Natural killer cell (primary cell): ENCODE measurements at regions not wholly inside any gene's neighbourhood (a gene's known extent, or its start where the extent isn't known, plus 50 kb on each side); places are given as distances from the start of the nearest gene placed in this dataset.
"Not testable (repeated sequence)": the region's sequence is repeated elsewhere in the genome, so short reads cannot be mapped to it uniquely, and the experiment has no call there.

Experiments
- ATAC-seq, 3 donors: fragments of 150-1000 bp in 2 of 3; fragments of 200-7000 bp in 1 of 3; cut with Tn5 transposase; 1 replicate in 1 of 3; 2 replicates in 2 of 3; pipeline ENCODE4 v1.10.0; 2021; ENCODE audit warnings: mild to moderate bottlenecking in 2 of 3, moderate library complexity in 2 of 3
- DNase-seq, 2 donors: peaks; one replicate each; pipeline versions ENCODE4 v3.0.0 to v3.0.0-alpha.2; 2013 to 2021; ENCODE audit warnings: mixed read lengths in 1 of 2
- H3K27ac ChIP-seq: one replicate; pipeline ENCODE4 v1.5.1; 2013; ENCODE audit warnings: mild to moderate bottlenecking, low read length
- H3K27me3 ChIP-seq: one replicate; pipeline ENCODE4 v1.6.1; 2013; ENCODE audit warnings: low read length; ENCODE audit not compliant: control insufficient read depth, insufficient read depth
- H3K36me3 ChIP-seq: one replicate; pipeline ENCODE4 v1.6.1; 2013; ENCODE audit warnings: low read length; ENCODE audit not compliant: control insufficient read depth, insufficient read depth
- H3K4me1 ChIP-seq: one replicate; pipeline ENCODE4 v1.6.1; 2013; ENCODE audit warnings: low read length; ENCODE audit not compliant: control insufficient read depth, insufficient read depth
- H3K4me3 ChIP-seq: one replicate; pipeline ENCODE4 v1.5.1; 2013; ENCODE audit warnings: low read length
- H3K9me3 ChIP-seq: one replicate; pipeline ENCODE4 v1.6.1; 2013; ENCODE audit warnings: low read length; ENCODE audit not compliant: control insufficient read depth, insufficient read depth
- H3K27ac Mint-ChIP-seq, 2 donors: one replicate each; pipeline ENCODE4 v1.8.0; 2022; ENCODE audit warnings: mild to moderate bottlenecking in 2 of 2, mixed read lengths in 2 of 2, moderate library complexity in 1 of 2
- H3K27me3 Mint-ChIP-seq, 2 donors: one replicate each; pipeline ENCODE4 v1.8.0; 2022; ENCODE audit warnings: low read depth in 2 of 2, mixed read lengths in 2 of 2
- H3K36me3 Mint-ChIP-seq: one replicate; pipeline ENCODE4 v1.8.0; 2022; ENCODE audit warnings: mixed read lengths
- H3K4me1 Mint-ChIP-seq, 2 donors: one replicate each; pipeline ENCODE4 v1.8.0; 2022; ENCODE audit warnings: mixed read lengths in 2 of 2
- H3K4me3 Mint-ChIP-seq: one replicate; pipeline ENCODE4 v1.8.0; 2022; ENCODE audit warnings: mild to moderate bottlenecking, moderate library complexity, mixed read lengths
- H3K9me3 Mint-ChIP-seq, 2 donors: one replicate each; pipeline ENCODE4 v1.8.0; 2022; ENCODE audit warnings: mixed read lengths in 2 of 2
- WGBS: methylation state at CpG from one replicate; pipeline ENCODE4 v1.1.7; 2013; ENCODE audit warnings: missing lambda C conversion rate; ENCODE audit not compliant: insufficient coverage; 5-methylcytosine and 5-hydroxymethylcytosine counted together
- intact Hi-C: fragments of 100-400 bp; cut with micrococcal nuclease; formaldehyde crosslinking; loops from one replicate; pipeline ENCODE4 v1.14.2; 2022
- TF ChIP-seq, protein P1 (sequence below): fragments of 200-600 bp; IDR thresholded peaks from one replicate; pipeline ENCODE4 v1.8.0; 2022; ENCODE audit warnings: antibody characterized with exemption

DNA sequence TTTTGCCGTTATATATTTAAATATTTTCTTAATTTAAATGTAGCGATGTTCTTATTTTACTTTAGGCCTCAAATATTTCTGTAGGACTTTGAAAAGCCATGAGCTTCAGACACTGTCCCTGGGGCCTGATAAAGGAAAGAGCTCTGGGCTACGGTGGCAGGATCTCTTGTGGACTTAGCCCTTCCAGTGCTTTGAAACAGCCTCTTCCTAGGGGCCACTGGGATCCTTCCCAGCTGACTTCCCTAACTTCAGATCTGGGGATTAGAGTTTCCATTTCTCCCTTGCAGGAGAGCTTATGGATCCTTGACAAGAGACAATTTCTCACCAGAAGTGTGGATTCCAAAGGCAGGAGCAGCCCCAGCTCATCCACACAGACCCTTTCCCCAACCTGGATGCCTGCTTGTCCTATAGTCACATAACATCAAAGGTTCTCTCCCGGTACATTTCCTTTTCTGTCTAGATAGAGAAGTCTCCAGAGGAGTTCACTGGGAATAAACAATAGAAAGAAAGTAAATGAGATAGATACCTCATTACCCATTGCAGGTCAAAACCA lies 221.4 kb downstream of the TTC6 start:
- Mint-ChIP-seq H3K4me3 (no peak overlapping the region), H3K4me1 (no peaks in the 10 kb centered on the region), H3K27me3 (no peaks in the 10 kb centered on the region), H3K9me3 (peaks cover 0 to 2% of the 10 kb centered on the region in 2 donors), H3K36me3 (no peaks in the 10 kb centered on the region), H3K27ac (no peak overlapping the region)
- 78% methylated on average over 2 of the region's 4 CpGs for WGBS
- no peak overlapping the region for H3K27ac ChIP-seq
- ATAC-seq (no peak), DNase-seq (no peak)
- TF ChIP-seq, protein P1, sequence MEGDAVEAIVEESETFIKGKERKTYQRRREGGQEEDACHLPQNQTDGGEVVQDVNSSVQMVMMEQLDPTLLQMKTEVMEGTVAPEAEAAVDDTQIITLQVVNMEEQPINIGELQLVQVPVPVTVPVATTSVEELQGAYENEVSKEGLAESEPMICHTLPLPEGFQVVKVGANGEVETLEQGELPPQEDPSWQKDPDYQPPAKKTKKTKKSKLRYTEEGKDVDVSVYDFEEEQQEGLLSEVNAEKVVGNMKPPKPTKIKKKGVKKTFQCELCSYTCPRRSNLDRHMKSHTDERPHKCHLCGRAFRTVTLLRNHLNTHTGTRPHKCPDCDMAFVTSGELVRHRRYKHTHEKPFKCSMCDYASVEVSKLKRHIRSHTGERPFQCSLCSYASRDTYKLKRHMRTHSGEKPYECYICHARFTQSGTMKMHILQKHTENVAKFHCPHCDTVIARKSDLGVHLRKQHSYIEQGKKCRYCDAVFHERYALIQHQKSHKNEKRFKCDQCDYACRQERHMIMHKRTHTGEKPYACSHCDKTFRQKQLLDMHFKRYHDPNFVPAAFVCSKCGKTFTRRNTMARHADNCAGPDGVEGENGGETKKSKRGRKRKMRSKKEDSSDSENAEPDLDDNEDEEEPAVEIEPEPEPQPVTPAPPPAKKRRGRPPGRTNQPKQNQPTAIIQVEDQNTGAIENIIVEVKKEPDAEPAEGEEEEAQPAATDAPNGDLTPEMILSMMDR = no peak
- H3K9me3 ChIP-seq = no peaks in the 10 kb centered on the region
- no peaks in the 10 kb centered on the region for H3K27me3 ChIP-seq
- intact Hi-C loops = no loop called here
- no peaks in the 10 kb centered on the region for H3K4me1 ChIP-seq
- H3K4me3 ChIP-seq = no peak overlapping the region
- no peaks in the 10 kb centered on the region for H3K36me3 ChIP-seq

DNA sequence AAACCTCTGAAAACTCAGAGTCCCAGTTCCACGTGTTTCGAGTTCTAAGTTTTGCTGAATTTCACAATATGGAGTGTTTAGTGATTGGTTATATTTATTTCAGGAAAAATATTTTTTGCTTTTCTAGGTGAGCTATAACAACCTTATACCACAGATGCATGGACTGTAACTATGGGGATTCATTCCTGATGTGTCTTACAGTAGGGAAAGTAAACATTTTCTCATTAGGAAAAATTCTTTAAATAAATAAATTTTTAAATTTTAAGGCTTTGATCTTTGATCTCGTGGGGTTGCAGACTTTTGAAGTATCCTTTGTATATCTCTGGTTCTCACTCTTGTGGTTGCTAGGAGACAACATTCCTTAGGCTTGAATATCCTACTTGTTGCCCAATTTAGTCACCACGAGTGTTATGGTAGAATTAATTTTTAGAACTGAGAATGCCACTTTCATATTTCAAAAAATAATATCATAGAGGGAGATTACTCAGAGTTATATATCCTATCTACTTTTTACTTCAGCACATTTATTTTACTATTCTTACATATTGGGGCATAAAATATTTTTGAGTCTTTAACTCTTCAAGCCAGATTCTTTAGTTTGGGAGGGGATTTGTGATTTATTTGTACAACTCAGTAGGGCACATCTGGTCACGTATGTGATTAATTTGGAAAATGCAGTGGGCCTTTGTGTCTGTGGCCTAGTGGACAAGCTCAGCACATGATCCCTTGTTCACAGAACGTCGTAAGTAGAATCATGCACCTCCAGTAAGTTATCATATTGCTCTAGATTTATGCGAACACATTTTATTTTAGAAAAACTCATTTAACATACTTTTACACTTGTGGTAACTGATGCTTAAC lies 224.0 kb downstream of the TTC6 start:
- Mint-ChIP-seq H3K4me3 (no peak overlapping the region), H3K9me3 (peaks cover 0 to 2% of the 10 kb centered on the region in 2 donors), H3K27me3 (no peaks in the 10 kb centered on the region), H3K27ac (no peak overlapping the region), H3K36me3 (no peaks in the 10 kb centered on the region), H3K4me1 (no peaks in the 10 kb centered on the region)
- DNase-seq (no peak), ATAC-seq (no peak)
- H3K27ac ChIP-seq = no peak overlapping the region
- H3K4me3 ChIP-seq = no peak overlapping the region
- intact Hi-C loops = no loop called here
- H3K9me3 ChIP-seq = no peaks in the 10 kb centered on the region
- WGBS = 69% methylated on average over 6 of the region's 8 CpGs
- TF ChIP-seq, protein P1 = no peak
- H3K36me3 ChIP-seq = no peaks in the 10 kb centered on the region
- H3K4me1 ChIP-seq = no peaks in the 10 kb centered on the region
- no peaks in the 10 kb centered on the region for H3K27me3 ChIP-seq

DNA sequence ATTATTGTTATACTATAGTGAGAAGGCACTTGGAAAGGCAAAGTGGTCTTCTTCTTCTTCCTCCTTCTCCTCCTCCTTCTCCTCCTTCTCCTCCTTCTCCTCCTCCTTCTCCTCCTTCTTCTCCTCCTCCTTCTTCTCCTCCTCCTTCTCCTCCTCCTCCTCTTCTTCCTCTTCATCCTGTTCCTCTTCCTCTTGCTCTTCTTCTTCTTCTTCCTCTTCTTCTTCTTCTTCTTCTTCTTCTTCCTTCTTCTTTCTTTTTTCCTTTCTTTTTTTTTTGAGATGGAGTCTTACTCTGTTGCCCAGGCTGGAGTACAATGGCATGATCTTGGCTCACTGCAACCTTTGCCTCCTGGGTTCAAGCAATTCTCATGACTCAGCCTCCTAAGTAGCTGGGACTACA lies 225.4 kb downstream of the TTC6 start:
- H3K9me3 ChIP-seq, H3K4me3 Mint-ChIP-seq, H3K36me3 ChIP-seq, H3K4me3 ChIP-seq, H3K36me3 Mint-ChIP-seq, H3K4me1 ChIP-seq, H3K27ac ChIP-seq, intact Hi-C loops, H3K27me3 ChIP-seq, DNase-seq, ATAC-seq, H3K27ac Mint-ChIP-seq, H3K4me1 Mint-ChIP-seq, H3K9me3 Mint-ChIP-seq, H3K27me3 Mint-ChIP-seq: not testable (repeated sequence)

DNA sequence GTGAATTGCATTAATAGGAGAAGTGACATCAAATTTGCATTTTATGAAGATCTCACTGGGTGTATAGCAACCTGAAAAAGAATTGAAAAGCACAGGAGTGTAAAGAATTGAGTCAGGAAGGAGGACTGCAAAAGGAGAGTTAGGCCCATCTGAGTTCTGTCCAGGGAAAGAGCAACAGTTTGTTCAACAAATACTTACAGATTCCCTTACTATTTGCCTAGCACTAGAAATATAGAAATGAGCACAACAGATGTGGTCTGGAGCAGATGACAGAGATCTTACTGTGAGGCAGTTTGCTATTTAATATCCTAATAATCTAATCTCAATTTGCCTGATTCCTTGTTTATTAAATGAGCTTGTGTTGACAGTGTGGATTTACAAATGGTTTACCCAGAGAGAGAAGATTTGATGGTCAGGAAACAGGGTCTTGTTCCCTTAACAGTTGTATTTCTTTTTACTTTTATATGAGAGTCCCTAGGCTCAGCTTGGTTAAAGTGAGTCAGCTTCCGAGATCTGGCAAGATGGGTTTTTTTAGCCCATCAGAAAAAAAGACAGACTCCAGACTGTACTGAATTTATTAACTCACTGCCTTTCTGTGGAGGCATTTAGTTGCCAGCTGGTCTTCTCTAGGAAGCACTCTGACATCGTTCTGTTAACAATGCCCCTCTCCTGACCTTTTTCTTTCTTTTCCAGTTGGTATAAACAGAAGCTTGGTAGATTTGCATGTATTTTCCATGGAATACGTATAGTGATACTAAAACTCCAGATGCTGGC lies 229.7 kb downstream of the TTC6 start:
- 84% methylated on average over 1 of the region's 3 CpGs for WGBS
- no peak overlapping the region for H3K4me3 Mint-ChIP-seq
- H3K9me3 ChIP-seq = no peaks in the 10 kb centered on the region
- no peak overlapping the region for H3K4me3 ChIP-seq
- no peaks in the 10 kb centered on the region for H3K36me3 Mint-ChIP-seq
- DNase-seq (no peak), ATAC-seq (no peak)
- H3K36me3 ChIP-seq = no peaks in the 10 kb centered on the region
- H3K27me3 Mint-ChIP-seq = no peaks in the 10 kb centered on the region
- H3K27ac ChIP-seq = no peak overlapping the region
- TF ChIP-seq, protein P1 = no peak
- no peaks in the 10 kb centered on the region for H3K27me3 ChIP-seq
- peaks cover 0 to 2% of the 10 kb centered on the region in 2 donors for H3K9me3 Mint-ChIP-seq
- H3K4me1 ChIP-seq = no peaks in the 10 kb centered on the region
- H3K27ac Mint-ChIP-seq = no peak overlapping the region
- intact Hi-C loops = no loop called here
- no peaks in the 10 kb centered on the region for H3K4me1 Mint-ChIP-seq
